Fibroblast of villous mesenchyme (primary cell): ENCODE measurements at regions not wholly inside any gene's neighbourhood (a gene's known extent, or its start where the extent isn't known, plus 50 kb on each side); places are given as distances from the start of the nearest gene placed in this dataset.

Source experiments
- DNase-seq: peaks from one replicate; pipeline ENCODE4 v3.0.0-alpha.2; 2010; ENCODE audit warnings: low read depth
- H3K4me3 ChIP-seq: 2 replicates; pipeline ENCODE4 v1.5.1; 2011; ENCODE audit warnings: low read depth, mild to moderate bottlenecking, low read length
- CTCF ChIP-seq: IDR thresholded peaks from 2 replicates; pipeline ENCODE4 v1.5.1; 2012; ENCODE audit warnings: low read depth, mild to moderate bottlenecking, low read length; ENCODE audit not compliant: insufficient read depth

- TF ChIP-seq CTCF = no peak
- no peak overlapping the region for H3K4me3 ChIP-seq
- DNase-seq = no peak
These were observed 339.0 kb downstream of the GPR37 start for GRCh38 chr7:124426621-124427020.

GRCh38 chr7:124423863-124424262, 341.7 kb downstream of the GPR37 start:
- no peak for DNase-seq
- TF ChIP-seq CTCF = no peak
- no peak overlapping the region for H3K4me3 ChIP-seq

GRCh38 chr7:124422081-124422480, 343.5 kb downstream of the GPR37 start:
- peak; percentile 39 for DNase-seq
- no peak overlapping the region for H3K4me3 ChIP-seq
- TF ChIP-seq CTCF = no peak

- DNase-seq = no peak
- TF ChIP-seq CTCF = no peak
- H3K4me3 ChIP-seq = no peak overlapping the region
These were observed 345.2 kb downstream of the GPR37 start for GRCh38 chr7:124420367-124420766.

GRCh38 chr7:124413029-124413428, 352.6 kb downstream of the GPR37 start:
- no peak for TF ChIP-seq CTCF
- no peak for DNase-seq
- H3K4me3 ChIP-seq = no peak overlapping the region

GRCh38 chr7:124412531-124412930, 353.1 kb downstream of the GPR37 start:
- no peak for TF ChIP-seq CTCF
- no peak overlapping the region for H3K4me3 ChIP-seq
- DNase-seq = peak; percentile 8

- TF ChIP-seq CTCF = no peak
- no peak overlapping the region for H3K4me3 ChIP-seq
- no peak for DNase-seq
These were observed 353.8 kb downstream of the GPR37 start for GRCh38 chr7:124411796-124412195.
